Calu3 (cell line): ENCODE measurements at regions not wholly inside any gene's neighbourhood (a gene's known extent, or its start where the extent isn't known, plus 50 kb on each side); places are given as distances from the start of the nearest gene placed in this dataset.

ENCODE experiments used
- BruUV-seq: library from RNA; stranded (reverse); fragments of 400-500 nt; replicated peaks from 2 replicates; lab custom pipeline; 2021; lab: Mats Ljungman, UMichigan
- CTCF ChIA-PET: fragments of 300-600 bp; sonication (Branson Sonifier 250); formaldehyde crosslinking; loops from one replicate; lab custom pipeline; 2022; ENCODE audit warnings: antibody characterized with exemption; lab: Charles Lee
- DNase-seq: peaks from one replicate; pipeline ENCODE4 v3.0.0; 2022
- H3K27ac Mint-ChIP-seq: one replicate; pipeline ENCODE4 v1.8.0; 2022; ENCODE audit warnings: mixed read lengths; ENCODE audit not compliant: unreplicated experiment
- H3K27me3 Mint-ChIP-seq: one replicate; pipeline ENCODE4 v1.8.0; 2022; ENCODE audit warnings: mixed read lengths; ENCODE audit not compliant: unreplicated experiment
- H3K36me3 Mint-ChIP-seq: one replicate; pipeline ENCODE4 v1.8.0; 2022; ENCODE audit warnings: mild to moderate bottlenecking, moderate library complexity, mixed read lengths; ENCODE audit not compliant: insufficient read depth, unreplicated experiment
- H3K4me1 Mint-ChIP-seq: one replicate; pipeline ENCODE4 v1.8.0; 2022; ENCODE audit warnings: mild to moderate bottlenecking, low read depth, mixed read lengths; ENCODE audit not compliant: unreplicated experiment
- H3K4me3 Mint-ChIP-seq: one replicate; pipeline ENCODE4 v1.8.0; 2022; ENCODE audit warnings: mild to moderate bottlenecking, low read depth, moderate library complexity, mixed read lengths; ENCODE audit not compliant: unreplicated experiment
- H3K9me3 Mint-ChIP-seq: one replicate; pipeline ENCODE4 v1.8.0; 2022; ENCODE audit warnings: low read depth, mixed read lengths; ENCODE audit not compliant: unreplicated experiment
- CTCF ChIP-seq: fragments of 200-600 bp; IDR thresholded peaks from one replicate; pipeline ENCODE4 v1.8.0; 2022; ENCODE audit warnings: antibody characterized with exemption; ENCODE audit not compliant: unreplicated experiment
- intact Hi-C: fragments of 100-400 bp; cut with micrococcal nuclease; formaldehyde crosslinking; loops from one replicate; pipeline ENCODE4 v1.10.0; 2022; ENCODE audit not compliant: unreplicated experiment

- intact Hi-C loops = no loop called here
- Mint-ChIP-seq H3K4me1 (no peaks in the 10 kb centered on the region), H3K36me3 (no peaks in the 10 kb centered on the region), H3K27me3 (no peaks in the 10 kb centered on the region), H3K27ac (no peak overlapping the region), H3K4me3 (no peak overlapping the region), H3K9me3 (no peaks in the 10 kb centered on the region)
- no peak for TF ChIP-seq CTCF
- no TSS peak for BruUV-seq
- CTCF ChIA-PET = interaction anchor here (0.6 to 0.9 kb wide), 2 partner anchors 8 to 1870 kb away, joined by 5 to 7 read pairs; no protein-coding TSS in a partner anchor
- DNase-seq = no peak
Observed at GRCh38 chr3:19742935-19743334, 191.1 kb downstream of the EFHB start.

- H3K4me3 Mint-ChIP-seq = no peak overlapping the region
- H3K27me3 Mint-ChIP-seq = no peaks in the 10 kb centered on the region
- intact Hi-C loops = loop anchor here (10.0 kb wide), 1 partner anchor 125 kb away; no protein-coding TSS in a partner anchor
- TF ChIP-seq CTCF = no peak
- H3K9me3 Mint-ChIP-seq = no peaks in the 10 kb centered on the region
- DNase-seq = no peak
- CTCF ChIA-PET = no interaction called here
- peaks cover 18% of the 10 kb centered on the region for H3K4me1 Mint-ChIP-seq
- no peaks in the 10 kb centered on the region for H3K36me3 Mint-ChIP-seq
- no TSS peak for BruUV-seq
- H3K27ac Mint-ChIP-seq = no peak overlapping the region
Observed at GRCh38 chr3:19739504-19739903, 194.5 kb downstream of the EFHB start.

- CTCF ChIA-PET = no interaction called here
- Mint-ChIP-seq H3K27ac (no peak overlapping the region), H3K9me3 (no peaks in the 10 kb centered on the region), H3K4me1 (peaks cover 21% of the 10 kb centered on the region), H3K36me3 (no peaks in the 10 kb centered on the region), H3K27me3 (no peaks in the 10 kb centered on the region), H3K4me3 (no peak overlapping the region)
- TF ChIP-seq CTCF = no peak
- no peak for DNase-seq
- intact Hi-C loops = loop anchor here (10.0 kb wide), 1 partner anchor 126 kb away; no protein-coding TSS in a partner anchor
- no TSS peak for BruUV-seq
Observed at GRCh38 chr3:19738846-19739245, 195.2 kb downstream of the EFHB start.

- DNase-seq = no peak
- intact Hi-C loops = loop anchor here (10.0 kb wide), 1 partner anchor 130 kb away; no protein-coding TSS in a partner anchor
- H3K36me3 Mint-ChIP-seq = no peaks in the 10 kb centered on the region
- TF ChIP-seq CTCF = no peak
- H3K4me3 Mint-ChIP-seq = no peak overlapping the region
- BruUV-seq = no TSS peak
- H3K4me1 Mint-ChIP-seq = peaks cover 21% of the 10 kb centered on the region
- CTCF ChIA-PET = interaction anchor here (0.6 to 0.8 kb wide), 2 partner anchors 8 to 480 kb away, joined by 4 to 5 read pairs; no protein-coding TSS in a partner anchor
- H3K9me3 Mint-ChIP-seq = no peaks in the 10 kb centered on the region
- H3K27me3 Mint-ChIP-seq = no peaks in the 10 kb centered on the region
- H3K27ac Mint-ChIP-seq = peak overlapping the region; percentile 5
Observed at GRCh38 chr3:19735111-19735510, 198.9 kb downstream of the EFHB start.
